H1 (cell line): ENCODE measurements at regions not wholly inside any gene's neighbourhood (a gene's known extent, or its start where the extent isn't known, plus 50 kb on each side); places are given as distances from the start of the nearest gene placed in this dataset.

Experiments
- CTCF ChIA-PET: fragments of 300-600 bp; sonication (Branson Sonifier 250); formaldehyde crosslinking; loops from one replicate; lab custom pipeline; 2021; ENCODE audit not compliant: partially characterized antibody; lab: Charles Lee
- POLR2A ChIA-PET: fragments of 300-600 bp; sonication (Branson Sonifier 250); formaldehyde crosslinking; loops from one replicate; lab custom pipeline; 2021; ENCODE audit warnings: inconsistent platforms; ENCODE audit not compliant: partially characterized antibody; lab: Charles Lee
- DNase-seq, 2 experiments: peaks; one replicate each; pipeline versions ENCODE4 v3.0.0 to v3.0.0-alpha.2; 2010 to 2022; ENCODE audit warnings: low spot score in 2 of 2, low read depth in 1 of 2, mixed read lengths in 1 of 2
- FAIRE-seq: peaks from 2 replicates; lab custom pipeline; 2011; peaks lifted over from hg19 to GRCh38; lab: Jason Lieb, UNC
- H2AFZ ChIP-seq: 2 replicates; pipeline ENCODE4 v1.8.1; 2012; ENCODE audit warnings: low read length, inconsistent platforms
- H2AK5ac ChIP-seq: 2 replicates; pipeline ENCODE4 v1.6.1; 2013; ENCODE audit warnings: low read depth, low read length
- H2BK120ac ChIP-seq: replicated peaks from 2 replicates; pipeline ENCODE3; 2013; ENCODE audit warnings: low read depth, low read length, inconsistent platforms
- H2BK12ac ChIP-seq: 2 replicates; pipeline ENCODE4 v1.6.1; 2013; ENCODE audit warnings: low read depth, low read length
- H2BK15ac ChIP-seq: 2 replicates; pipeline ENCODE4 v1.6.1; 2013; ENCODE audit warnings: low read length
- H2BK20ac ChIP-seq: 2 replicates; pipeline ENCODE4 v1.6.1; 2013; ENCODE audit warnings: low read length
- H2BK5ac ChIP-seq: 2 replicates; pipeline ENCODE4 v1.6.1; 2013; ENCODE audit warnings: low read depth, low read length
- H3K14ac ChIP-seq: 2 replicates; pipeline ENCODE4 v1.6.1; 2013; ENCODE audit warnings: inconsistent platforms; ENCODE audit not compliant: insufficient read length
- H3K18ac ChIP-seq: 2 replicates; pipeline ENCODE4 v1.6.1; 2013; ENCODE audit warnings: low read length; ENCODE audit errors: extremely low read depth
- H3K23ac ChIP-seq: 2 replicates; pipeline ENCODE4 v1.6.1; 2013; ENCODE audit warnings: inconsistent platforms; ENCODE audit not compliant: insufficient read length
- H3K23me2 ChIP-seq: 2 replicates; pipeline ENCODE4 v1.6.1; 2013; ENCODE audit warnings: low read depth, low read length
- H3K27ac ChIP-seq: 2 replicates; pipeline ENCODE4 v1.6.1; 2011; ENCODE audit warnings: low read depth, low read length, inconsistent platforms
- H3K27me3 ChIP-seq, 4 experiments: replicated peaks in 1 of 4; 1 replicate in 1 of 4; 2 replicates in 3 of 4; pipeline versions ENCODE4 v1.6.1 to v1.8.1; 2011 to 2013; ENCODE audit warnings: low read length in 3 of 4, mild to moderate bottlenecking in 3 of 4, inconsistent platforms in 2 of 4, mixed read lengths in 2 of 4, moderate library complexity in 1 of 4; ENCODE audit not compliant: control insufficient read depth in 3 of 4, insufficient read depth in 3 of 4; ENCODE audit errors: extremely low read depth in 1 of 4
- H3K36me3 ChIP-seq, 4 experiments: 2 replicates each; pipeline versions ENCODE4 v1.6.1 to v1.8.1; 2011 to 2013; ENCODE audit warnings: mild to moderate bottlenecking in 4 of 4, low read length in 3 of 4, moderate library complexity in 2 of 4, control low read depth in 1 of 4, inconsistent platforms in 1 of 4; ENCODE audit not compliant: insufficient read depth in 4 of 4, control insufficient read depth in 2 of 4
- H3K4ac ChIP-seq: replicated peaks from 2 replicates; pipeline ENCODE3; 2013; ENCODE audit warnings: low read length, low read depth, mixed read lengths, inconsistent platforms; ENCODE audit not compliant: insufficient read length
- H3K4me1 ChIP-seq, 4 experiments: replicated peaks in 1 of 4; 1 replicate in 1 of 4; 2 replicates in 3 of 4; pipeline versions ENCODE4 v1.6.1 to v1.8.1; 2011 to 2013; ENCODE audit warnings: low read length in 3 of 4, inconsistent platforms in 2 of 4, mixed read lengths in 1 of 4; ENCODE audit not compliant: insufficient read depth in 4 of 4, control insufficient read depth in 3 of 4
- H3K4me2 ChIP-seq, 2 experiments: 2 replicates each; pipeline versions ENCODE4 v1.6.1 to v1.8.1; 2011 to 2013; ENCODE audit warnings: low read depth in 2 of 2, low read length in 2 of 2, control low read depth in 1 of 2, inconsistent platforms in 1 of 2, mild to moderate bottlenecking in 1 of 2; ENCODE audit not compliant: insufficient read depth in 1 of 2
- H3K4me3 ChIP-seq, 4 experiments: fragments of 200-600, 300-600 bp in 1 of 4; sonication (generic), shearing (Covaris generic), sonication (Bioruptor Twin) in 1 of 4; 2 replicates each; pipeline versions ENCODE4 v1.5.1 to v1.8.1; 2011 to 2016; ENCODE audit warnings: low read length in 4 of 4, low read depth in 3 of 4, control low read depth in 2 of 4, inconsistent platforms in 2 of 4, mild to moderate bottlenecking in 2 of 4, mixed read lengths in 1 of 4, moderate library complexity in 1 of 4; ENCODE audit not compliant: insufficient read depth in 2 of 4; ENCODE audit errors: extremely low read depth in 1 of 4
- H3K56ac ChIP-seq: replicated peaks from 2 replicates; pipeline ENCODE3; 2013; ENCODE audit warnings: low read depth, mild to moderate bottlenecking, mixed read lengths, low read length, inconsistent platforms; ENCODE audit not compliant: insufficient read length
- H3K79me1 ChIP-seq: 2 replicates; pipeline ENCODE4 v1.6.1; 2013; ENCODE audit warnings: low read depth, low read length, control low read depth
- H3K79me2 ChIP-seq, 2 experiments: 2 replicates each; pipeline versions ENCODE4 v1.6.1 to v1.8.1; 2012 to 2013; ENCODE audit warnings: low read length in 2 of 2, mild to moderate bottlenecking in 2 of 2, inconsistent platforms in 1 of 2; ENCODE audit not compliant: insufficient read depth in 2 of 2, control insufficient read depth in 1 of 2
- H3K9ac ChIP-seq, 4 experiments: replicated peaks in 1 of 4; 1 replicate in 1 of 4; 2 replicates in 3 of 4; pipeline versions ENCODE4 v1.6.1 to v1.8.1; 2011 to 2013; ENCODE audit warnings: low read depth in 3 of 4, low read length in 3 of 4, control low read depth in 2 of 4, mild to moderate bottlenecking in 2 of 4, moderate library complexity in 2 of 4, inconsistent platforms in 1 of 4; ENCODE audit errors: extremely low read depth in 1 of 4
- H3K9me3 ChIP-seq, 2 experiments: 2 replicates each; pipeline versions ENCODE4 v1.6.1 to v1.8.1; 2012 to 2013; ENCODE audit warnings: mild to moderate bottlenecking in 2 of 2, moderate library complexity in 2 of 2, control low read depth in 1 of 2, inconsistent platforms in 1 of 2, low read depth in 1 of 2, low read length in 1 of 2, mixed read lengths in 1 of 2; ENCODE audit not compliant: insufficient read depth in 2 of 2
- H4K20me1 ChIP-seq, 2 experiments: replicated peaks in 1 of 2; 2 replicates each; pipeline versions ENCODE3 to v1.8.1; 2011 to 2013; ENCODE audit warnings: inconsistent platforms in 2 of 2, low read length in 2 of 2, mild to moderate bottlenecking in 1 of 2; ENCODE audit not compliant: insufficient read depth in 2 of 2, control insufficient read depth in 1 of 2
- H4K5ac ChIP-seq: 2 replicates; pipeline ENCODE4 v1.6.1; 2013; ENCODE audit warnings: low read length, low read depth, mixed read lengths, inconsistent platforms; ENCODE audit not compliant: insufficient read length
- H4K8ac ChIP-seq: 2 replicates; pipeline ENCODE4 v1.8.0; 2013; ENCODE audit warnings: mild to moderate bottlenecking, moderate library complexity, low read length, inconsistent platforms; ENCODE audit not compliant: insufficient read depth; ENCODE audit errors: extremely low read depth
- H4K91ac ChIP-seq: replicated peaks from 2 replicates; pipeline ENCODE3; 2013; ENCODE audit warnings: low read length, mixed read lengths, inconsistent platforms; ENCODE audit not compliant: insufficient read length
- BRCA1 ChIP-seq: IDR thresholded peaks from 2 replicates; pipeline ENCODE4 v1.6.1; 2012; ENCODE audit warnings: low read depth, low read length, improper control_type of control experiment
- EGR1 ChIP-seq: IDR thresholded peaks from 2 replicates; pipeline ENCODE4 v1.6.1; 2011; ENCODE audit warnings: low read depth, low read length, borderline replicate concordance
- JUND ChIP-seq: IDR thresholded peaks from 2 replicates; pipeline ENCODE4 v1.6.1; 2011; ENCODE audit warnings: mild to moderate bottlenecking, improper control_type of control experiment, low read length
- KDM4A ChIP-seq: IDR thresholded peaks from one replicate; pipeline ENCODE4 v1.7.1; 2012; ENCODE audit warnings: low read depth, mild to moderate bottlenecking, moderate library complexity, low read length, inconsistent platforms; ENCODE audit not compliant: severe bottlenecking
- POLR2A ChIP-seq, 2 experiments: IDR thresholded peaks; 1 replicate in 1 of 2; 2 replicates in 1 of 2; pipeline ENCODE4 v1.6.1; 2011; ENCODE audit warnings: low read depth in 2 of 2, low read length in 2 of 2, mild to moderate bottlenecking in 2 of 2; ENCODE audit errors: control extremely low read depth in 1 of 2
- RAD21 ChIP-seq, 2 experiments: IDR thresholded peaks in 1 of 2; conservative IDR thresholded peaks in 1 of 2; 2 replicates each; pipeline ENCODE4 v1.6.1; 2011; ENCODE audit warnings: low read depth in 2 of 2, low read length in 2 of 2, improper control_type of control experiment in 1 of 2, inconsistent platforms in 1 of 2, mild to moderate bottlenecking in 1 of 2, moderate library complexity in 1 of 2
- RXRA ChIP-seq: IDR thresholded peaks from 2 replicates; pipeline ENCODE4 v1.6.1; 2011; ENCODE audit warnings: low read depth, mild to moderate bottlenecking, low read length, moderate library complexity; ENCODE audit not compliant: insufficient read depth
- SAP30 ChIP-seq: fragments of 300-600 bp; sonication (generic); IDR thresholded peaks from 2 replicates; pipeline ENCODE4 v1.7.1; 2012; ENCODE audit warnings: low read length, moderate library complexity, mild to moderate bottlenecking, inconsistent platforms; ENCODE audit not compliant: insufficient read depth, insufficient replicate concordance
- TAF1 ChIP-seq: IDR thresholded peaks from 2 replicates; pipeline ENCODE4 v1.6.1; 2011; ENCODE audit warnings: mild to moderate bottlenecking, low read depth, low read length
- TBP ChIP-seq: IDR thresholded peaks from 2 replicates; pipeline ENCODE4 v1.6.1; 2011; ENCODE audit warnings: low read depth, low read length, improper control_type of control experiment
- WGBS, 2 experiments: shearing (Covaris generic) in 1 of 2; methylation state at CpG; one replicate each; pipeline versions ENCODE4 v1.1.6 to v1.1.7; 2013 to 2015; ENCODE audit warnings: low lambda C conversion rate in 2 of 2, mixed read lengths in 2 of 2, inconsistent platforms in 1 of 2, low coverage in 1 of 2, missing lambda C conversion rate in 1 of 2; ENCODE audit not compliant: insufficient replicate concordance in 2 of 2, insufficient coverage in 1 of 2, insufficient read length in 1 of 2; ENCODE audit errors: extremely low coverage in 1 of 2, missing lambda C conversion rate in 1 of 2; 5-methylcytosine and 5-hydroxymethylcytosine counted together

DNA sequence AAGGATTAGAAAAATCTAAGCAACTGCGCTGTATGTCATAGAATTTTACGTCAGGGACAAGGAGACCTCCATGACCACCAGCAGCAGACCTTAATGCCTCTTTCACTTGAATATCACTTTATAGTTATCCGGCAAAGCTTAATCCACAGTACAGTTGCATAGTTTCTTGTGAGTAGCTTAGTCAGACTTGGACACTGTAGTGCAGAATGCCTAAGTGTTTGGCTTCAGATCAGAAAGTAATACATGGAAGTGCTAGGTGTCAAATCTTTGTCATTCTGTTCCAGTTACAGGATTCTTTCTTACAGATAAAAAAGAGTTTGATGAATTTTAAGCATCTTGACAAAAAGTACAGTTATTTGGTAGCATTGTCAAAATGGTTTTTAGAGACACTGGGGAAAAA is 239.9 kb upstream of the PAPPA start:
- Histone ChIP-seq H4K20me1 (no peaks in the 10 kb centered on the region), H3K36me3 (no peaks in the 10 kb centered on the region), H3K9me3 (no peaks in the 10 kb centered on the region), H3K18ac (no peak overlapping the region), H2AK5ac (no peak overlapping the region), H3K23me2 (no peaks in the 10 kb centered on the region), H2BK5ac (no peak overlapping the region), H3K4ac (no peak overlapping the region), H3K79me2 (no peaks in the 10 kb centered on the region), H4K8ac (no peak overlapping the region), H2BK12ac (no peak overlapping the region), H2BK120ac (no peak overlapping the region), H4K91ac (no peak overlapping the region), H3K27me3 (no peaks in the 10 kb centered on the region), H4K5ac (no peak overlapping the region), H2BK20ac (no peak overlapping the region), H2BK15ac (no peak overlapping the region), H3K23ac (no peak overlapping the region), H3K4me1 (no peaks in the 10 kb centered on the region), H3K4me3 (no peak overlapping the region), H3K79me1 (no peaks in the 10 kb centered on the region), H3K9ac (no peak overlapping the region), H2AFZ (no peak overlapping the region), H3K27ac (no peak overlapping the region), H3K4me2 (no peak overlapping the region), H3K14ac (no peak overlapping the region), H3K56ac (no peak overlapping the region)
- DNase-seq = no peak
- TF ChIP-seq KDM4A (no peak), TBP (no peak), POLR2A (IDR thresholded peaks at IDR 0.05; ENCODE audit: control extremely low read depth in 1 of 2, low read depth in 2 of 2, low read length in 2 of 2) (no peak), RXRA (no peak), EGR1 (no peak), BRCA1 (no peak), RAD21 (IDR thresholded peaks at IDR 0.05 in 1 of 2, conservative IDR thresholded peaks at IDR 0.05 in 1 of 2; ENCODE audit: low read depth in 2 of 2, low read length in 2 of 2) (no peak), JUND (no peak), TAF1 (no peak), SAP30 (no peak)
- WGBS, 2 experiments = 88% methylated on average over 3 of the region's 3 CpGs; no CpG with 5 or more reads in 1 of the 2 experiments
- CTCF ChIA-PET = interaction anchor here (0.6 to 1.1 kb wide), 4 partner anchors 18 to 228 kb away, joined by 3 to 4 read pairs (median 3); no protein-coding TSS in a partner anchor
- POLR2A ChIA-PET = no interaction called here
- no peak for FAIRE-seq
